ENCODE measurements at regions not wholly inside any gene's neighbourhood (a gene's known extent, or its start where the extent isn't known, plus 50 kb on each side); places are given as distances from the start of the nearest gene placed in this dataset.
A peak's percentile ranks its signal among the peaks of the same experiment; 100 is the strongest.

DNA sequence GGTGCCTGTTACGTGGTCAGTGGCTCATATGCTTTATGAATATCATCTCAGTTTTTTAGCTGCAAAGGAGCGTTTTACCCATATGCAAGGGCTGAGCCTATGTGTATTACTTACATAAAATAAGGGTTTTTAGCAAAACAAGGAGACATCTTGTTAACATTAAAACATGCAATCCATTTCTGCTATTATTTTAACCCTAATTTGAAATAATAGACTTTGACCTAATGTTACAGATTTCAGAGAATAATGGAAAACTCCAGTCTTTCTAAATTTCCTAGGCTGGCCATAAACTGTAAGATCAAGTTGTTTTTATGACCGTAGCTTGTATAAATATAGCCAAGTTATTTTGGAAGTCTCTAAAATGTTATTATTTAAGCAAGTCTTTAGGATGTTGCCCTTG is 121.1 kb upstream of the SEMA6A start:
- CTCF ChIA-PET, result interaction anchor here (1.1 to 3.0 kb wide), 4 partner anchors 12 to 119 kb away, joined by 3 to 11 read pairs (median 4); no protein-coding TSS in a partner anchor
- POLR2A ChIA-PET, result no interaction called here
- DNase-seq (ENCODE audit: extremely low spot score), result no peak
- TF ChIP-seq, protein P1, sequence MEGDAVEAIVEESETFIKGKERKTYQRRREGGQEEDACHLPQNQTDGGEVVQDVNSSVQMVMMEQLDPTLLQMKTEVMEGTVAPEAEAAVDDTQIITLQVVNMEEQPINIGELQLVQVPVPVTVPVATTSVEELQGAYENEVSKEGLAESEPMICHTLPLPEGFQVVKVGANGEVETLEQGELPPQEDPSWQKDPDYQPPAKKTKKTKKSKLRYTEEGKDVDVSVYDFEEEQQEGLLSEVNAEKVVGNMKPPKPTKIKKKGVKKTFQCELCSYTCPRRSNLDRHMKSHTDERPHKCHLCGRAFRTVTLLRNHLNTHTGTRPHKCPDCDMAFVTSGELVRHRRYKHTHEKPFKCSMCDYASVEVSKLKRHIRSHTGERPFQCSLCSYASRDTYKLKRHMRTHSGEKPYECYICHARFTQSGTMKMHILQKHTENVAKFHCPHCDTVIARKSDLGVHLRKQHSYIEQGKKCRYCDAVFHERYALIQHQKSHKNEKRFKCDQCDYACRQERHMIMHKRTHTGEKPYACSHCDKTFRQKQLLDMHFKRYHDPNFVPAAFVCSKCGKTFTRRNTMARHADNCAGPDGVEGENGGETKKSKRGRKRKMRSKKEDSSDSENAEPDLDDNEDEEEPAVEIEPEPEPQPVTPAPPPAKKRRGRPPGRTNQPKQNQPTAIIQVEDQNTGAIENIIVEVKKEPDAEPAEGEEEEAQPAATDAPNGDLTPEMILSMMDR (IDR thresholded peaks at IDR 0.05; ENCODE audit: control extremely low read depth, extremely low read depth, low read depth, missing control alignments), result no peak

DNA sequence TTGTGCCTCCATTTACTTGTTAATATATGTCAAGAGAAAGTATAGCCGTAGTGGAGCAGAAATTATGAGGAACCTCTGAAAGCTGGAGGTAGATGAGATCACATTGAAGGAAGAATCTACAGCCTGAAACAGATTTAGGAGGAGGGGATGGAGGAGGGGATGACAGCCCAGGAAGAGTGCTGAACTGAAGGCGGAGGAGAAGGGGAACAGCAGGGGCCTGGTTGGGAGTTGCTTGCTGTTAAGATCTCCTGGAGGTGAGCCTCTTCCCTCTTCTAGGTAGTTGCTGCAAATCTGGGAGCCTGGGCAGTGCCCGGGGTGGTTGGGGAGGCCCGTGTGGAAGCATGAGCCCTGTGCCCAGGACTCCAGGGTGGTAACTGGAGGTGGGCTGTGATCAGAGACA is 111.8 kb upstream of the SEMA6A start:
- ChIA-PET POLR2A (no interaction called here), CTCF (interaction anchor here (1.0 kb wide), 1 partner anchor 110 kb away, joined by 3 read pairs; no protein-coding TSS in a partner anchor)
- TF ChIP-seq, protein P1 (IDR thresholded peaks at IDR 0.05; ENCODE audit: control extremely low read depth, extremely low read depth, low read depth, missing control alignments), result no peak
- DNase-seq (ENCODE audit: extremely low spot score), result no peak

DNA sequence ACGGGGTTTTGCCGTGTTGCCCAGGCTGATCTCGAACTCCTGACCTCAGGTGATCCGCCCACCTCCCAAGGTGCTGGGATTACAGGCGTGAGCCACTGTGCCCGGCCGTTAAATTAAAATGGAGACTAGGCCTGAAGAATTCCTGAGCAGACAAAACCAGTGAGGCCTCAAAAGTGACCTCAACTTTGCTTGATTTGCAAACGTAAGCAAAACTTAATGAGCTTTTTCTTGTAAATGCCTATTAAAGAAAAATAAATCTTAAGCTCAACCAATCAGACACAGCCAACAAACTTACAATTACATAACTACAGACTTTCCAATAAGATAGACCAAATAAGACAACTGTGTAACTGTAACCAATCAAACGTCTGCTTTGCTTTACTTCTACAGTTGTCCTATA is 111.3 kb upstream of the SEMA6A start:
- DNase-seq (ENCODE audit: extremely low spot score), result no peak
- CTCF ChIA-PET, result no interaction called here
- POLR2A ChIA-PET, result no interaction called here
- TF ChIP-seq, protein P1 (IDR thresholded peaks at IDR 0.05; ENCODE audit: control extremely low read depth, extremely low read depth, low read depth, missing control alignments), result no peak

DNA sequence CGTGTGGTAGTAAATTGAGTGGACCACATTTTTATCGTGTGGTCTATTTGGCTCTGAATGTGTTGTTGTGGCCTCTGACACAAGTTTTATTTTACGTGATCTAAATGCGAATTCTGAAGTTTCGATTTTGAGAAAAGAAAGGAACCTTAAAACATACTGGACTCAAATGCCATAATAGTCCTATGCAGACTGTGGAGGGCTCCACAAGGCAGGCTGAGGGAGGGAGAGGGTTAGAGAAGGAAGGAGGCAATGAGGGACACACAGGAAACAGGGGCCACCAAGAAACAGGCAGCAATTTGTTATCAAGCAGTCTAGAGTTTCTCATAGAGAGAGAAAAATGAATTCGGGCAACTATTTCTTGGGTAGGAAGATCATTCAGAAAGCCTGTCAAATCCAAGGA is 110.4 kb upstream of the SEMA6A start:
- TF ChIP-seq, protein P1 (IDR thresholded peaks at IDR 0.05; ENCODE audit: control extremely low read depth, extremely low read depth, low read depth, missing control alignments), result no peak
- DNase-seq (ENCODE audit: extremely low spot score), result no peak
- POLR2A ChIA-PET, result no interaction called here
- CTCF ChIA-PET, result no interaction called here

DNA sequence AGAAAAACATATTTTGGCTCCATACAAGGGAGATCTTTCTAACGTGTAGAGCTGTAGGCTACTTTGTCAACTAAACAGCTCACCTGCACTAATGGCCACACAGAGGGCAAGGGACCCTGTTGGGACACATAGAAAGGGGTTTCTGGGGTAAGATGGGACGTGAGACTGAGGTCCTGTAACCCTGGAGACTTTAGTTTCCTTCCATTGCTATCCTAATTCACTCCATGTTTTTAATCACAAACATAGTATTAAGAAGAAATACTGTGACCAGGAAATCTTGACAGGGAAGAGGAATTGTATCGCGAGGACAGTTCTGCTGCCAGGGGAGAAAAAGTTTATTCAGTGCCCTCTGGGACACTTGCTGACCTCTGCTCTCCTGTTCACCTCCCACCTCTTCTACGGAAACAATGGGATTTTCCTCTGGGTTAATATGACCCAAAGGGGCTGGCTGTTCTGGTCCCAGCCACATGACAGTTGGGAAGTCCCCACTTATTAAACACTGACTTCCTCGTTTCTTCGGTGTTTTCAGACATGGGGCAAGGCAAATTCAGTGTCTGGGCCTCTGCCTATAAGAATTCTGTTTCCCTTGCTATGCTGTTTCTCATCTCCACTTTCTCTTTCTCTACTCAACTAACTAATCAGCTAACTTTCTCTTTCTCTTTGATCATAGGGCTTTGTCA is 106.9 kb upstream of the SEMA6A start:
- DNase-seq (ENCODE audit: extremely low spot score), result peak; percentile 77
- TF ChIP-seq, protein P1 (IDR thresholded peaks at IDR 0.05; ENCODE audit: control extremely low read depth, extremely low read depth, low read depth, missing control alignments), result no peak
- ChIA-PET CTCF (interaction anchor here (1.1 to 2.7 kb wide), 5 partner anchors 10 to 105 kb away, joined by 3 to 11 read pairs (median 6); no protein-coding TSS in a partner anchor), POLR2A (no interaction called here)

DNA sequence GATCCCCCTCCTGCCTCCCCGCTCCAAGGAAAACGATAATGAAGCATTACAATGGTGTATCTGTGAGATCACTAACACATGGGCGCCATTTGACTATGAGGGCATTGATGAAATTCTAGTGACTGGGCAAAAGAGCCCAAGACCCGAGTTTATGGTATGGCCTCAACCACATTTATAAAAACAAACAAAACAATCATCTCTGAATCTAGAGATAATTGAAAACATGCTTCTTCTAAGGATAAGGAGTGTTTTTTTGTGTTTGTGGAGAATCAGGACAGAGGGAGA is 100.9 kb upstream of the SEMA6A start:
- TF ChIP-seq, protein P1 (IDR thresholded peaks at IDR 0.05; ENCODE audit: control extremely low read depth, extremely low read depth, low read depth, missing control alignments), result no peak
- ChIA-PET CTCF (interaction anchor here (1.2 to 2.7 kb wide), 2 partner anchors 9 to 27 kb away, joined by 3 to 8 read pairs; no protein-coding TSS in a partner anchor), POLR2A (no interaction called here)
- no peak for DNase-seq (ENCODE audit: extremely low spot score)
